DMS79 treated with DMSO at 0.1 percent for 48 hours (cell line): ENCODE measurements at regions not wholly inside any gene's neighbourhood (a gene's known extent, or its start where the extent isn't known, plus 50 kb on each side); places are given as distances from the start of the nearest gene placed in this dataset.

Experiments used
- DNase-seq: peaks from one replicate; lab custom pipeline; 2025; lab: John Stamatoyannopoulos, UW

DNA sequence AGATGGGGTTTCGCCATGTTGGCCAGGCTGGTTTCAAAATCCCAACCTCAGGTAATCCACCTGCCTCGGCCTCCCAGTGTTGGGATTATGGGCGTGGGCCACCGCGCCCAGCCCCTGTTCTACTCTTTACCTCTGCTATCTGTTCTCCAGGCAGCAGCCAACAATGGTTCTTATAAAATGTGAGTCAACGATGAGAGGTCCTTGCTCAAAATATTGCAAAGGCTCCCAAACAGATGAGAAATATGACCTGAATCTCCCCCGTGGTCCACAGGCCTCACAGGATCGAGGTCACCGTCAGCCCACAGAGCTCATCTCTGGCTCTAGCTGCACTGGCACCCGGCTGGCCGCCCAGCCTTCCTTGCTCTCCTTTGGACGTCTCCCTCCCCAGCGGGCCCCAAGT, 62.0 kb upstream of the EGFR start:
- no peak for DNase-seq

DNA sequence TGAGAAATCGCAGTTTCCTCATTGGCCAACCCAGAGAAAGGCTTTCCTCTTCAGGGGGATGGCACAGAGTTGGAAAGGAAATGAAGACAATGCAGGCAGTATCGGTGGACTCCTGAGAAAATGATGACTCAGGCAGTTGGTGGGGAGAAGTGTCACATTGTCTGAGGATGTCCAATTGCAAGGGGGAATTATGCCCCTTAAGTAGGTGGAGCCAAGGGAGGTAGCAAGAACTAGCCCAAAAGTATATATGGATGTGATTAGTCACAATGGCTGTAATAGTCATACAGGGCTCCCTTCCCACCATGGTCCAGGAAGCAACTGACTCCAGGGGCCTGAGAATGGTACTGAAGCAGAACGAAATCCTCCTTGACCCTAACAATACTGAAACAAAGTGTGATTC, 58.3 kb upstream of the EGFR start:
- DNase-seq: no peak

DNA sequence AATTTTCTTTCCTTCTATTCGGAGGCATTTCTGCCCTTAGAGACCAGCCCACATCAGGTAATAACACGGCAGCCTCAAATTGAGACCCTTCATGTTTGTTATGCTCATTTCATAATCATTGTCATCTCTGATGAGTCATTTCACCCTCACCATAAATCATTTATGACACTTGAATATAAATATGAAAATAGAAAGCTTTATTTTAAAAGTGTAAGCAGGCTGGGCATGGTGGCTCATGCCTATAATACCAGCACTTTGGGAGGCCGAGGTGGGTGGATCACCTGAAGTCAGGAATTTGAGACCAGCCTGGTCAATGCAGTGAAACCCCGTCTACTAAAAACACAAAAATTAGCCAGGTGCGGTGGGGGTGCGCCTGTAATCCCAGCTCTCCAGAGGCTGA, 57.4 kb upstream of the EGFR start:
- no peak for DNase-seq

DNA sequence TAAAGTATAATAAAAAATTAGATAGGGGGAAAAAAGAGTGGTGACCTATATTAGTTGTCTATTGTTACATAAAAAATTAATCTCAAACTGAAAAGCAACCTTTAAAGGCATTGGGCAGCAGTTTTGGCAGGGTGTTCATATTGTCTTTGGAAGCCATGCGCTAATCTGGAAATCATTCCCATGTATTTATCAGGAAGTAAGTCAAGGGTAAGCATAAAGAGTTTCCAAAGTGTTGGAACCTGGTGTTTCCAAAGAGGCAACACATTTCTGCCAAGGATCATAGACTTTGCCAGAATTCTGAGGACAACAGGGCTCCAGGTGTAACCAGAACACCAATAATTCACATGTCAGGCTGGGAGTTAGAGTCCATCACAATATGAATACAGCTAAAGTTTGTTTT, 55.7 kb upstream of the EGFR start:
- DNase-seq: no peak

DNA sequence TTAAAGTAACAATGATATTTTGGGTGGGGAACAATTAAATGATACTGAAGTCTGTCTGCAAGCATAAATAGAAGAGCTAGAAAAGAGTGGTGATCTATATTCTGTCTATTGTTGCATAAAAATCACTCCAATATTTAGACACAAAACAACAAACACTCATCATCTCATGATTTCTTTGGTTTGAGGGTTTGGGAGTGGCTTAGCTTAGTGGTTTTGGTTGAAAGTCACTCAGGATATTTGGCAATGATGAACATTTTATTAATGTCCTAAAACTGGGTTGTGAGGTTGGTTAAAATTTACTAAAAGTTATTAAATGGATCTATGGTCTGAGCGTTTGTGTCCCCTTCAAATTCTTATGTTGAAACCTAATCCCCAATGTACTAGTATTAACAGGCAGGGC, 54.7 kb upstream of the EGFR start:
- DNase-seq: no peak

DNA sequence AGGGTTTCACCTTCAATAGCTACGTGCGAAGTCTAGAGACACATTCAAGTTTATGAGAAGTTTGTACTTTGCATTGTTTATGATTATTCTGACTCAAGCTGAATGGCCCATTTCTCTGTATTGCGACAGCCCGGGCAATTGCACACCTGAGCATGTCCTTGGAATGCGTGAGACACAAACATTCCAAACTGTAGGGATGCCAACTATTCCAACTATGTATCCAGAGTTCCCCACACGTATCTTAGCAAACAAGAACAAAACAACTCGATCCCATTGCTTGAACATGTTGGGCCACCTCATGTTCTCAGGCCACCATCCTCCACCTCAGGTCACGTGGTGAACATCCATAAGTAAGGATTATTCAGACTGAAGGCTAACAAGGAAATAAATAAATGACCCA, 51.4 kb upstream of the EGFR start:
- no peak for DNase-seq

DNA sequence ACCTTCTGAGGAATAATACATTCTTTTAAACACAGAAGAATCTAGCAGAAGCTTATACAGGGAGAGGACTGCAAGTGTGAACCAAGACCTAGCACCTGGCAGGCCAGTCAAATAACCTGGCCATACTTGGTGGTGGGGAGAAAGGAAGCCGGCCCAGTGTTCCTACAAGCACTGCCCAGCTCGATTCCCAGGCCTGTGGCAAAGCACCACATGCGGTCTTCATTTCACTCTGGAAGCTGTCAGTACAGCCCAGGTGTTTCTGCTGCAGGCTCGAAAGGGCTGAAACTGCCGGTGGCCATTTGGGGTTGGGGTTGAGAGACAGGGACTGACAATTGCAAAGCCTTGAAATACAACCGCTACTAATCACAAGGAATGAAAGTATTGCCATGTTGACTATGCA, 50.8 kb upstream of the EGFR start:
- DNase-seq: no peak
